GM12872 (cell line): ENCODE measurements at regions not wholly inside any gene's neighbourhood (a gene's known extent, or its start where the extent isn't known, plus 50 kb on each side); places are given as distances from the start of the nearest gene placed in this dataset.

Source experiments
- CTCF ChIP-seq: IDR thresholded peaks from 3 replicates; pipeline ENCODE4 v1.5.1; 2011; ENCODE audit warnings: low read depth, mild to moderate bottlenecking, low read length, moderate library complexity; ENCODE audit not compliant: insufficient read depth

GRCh38 chr7:155869784-155870076 is 57.5 kb upstream of the SHH start:
- no peak for TF ChIP-seq CTCF

- TF ChIP-seq CTCF, result no peak
Observed at GRCh38 chr7:155868955-155869783, 56.9 kb upstream of the SHH start.

GRCh38 chr7:155867734-155868400 is 55.6 kb upstream of the SHH start:
- no peak for TF ChIP-seq CTCF

GRCh38 chr7:155867280-155867679 is 55.0 kb upstream of the SHH start:
- no peak for TF ChIP-seq CTCF

- TF ChIP-seq CTCF, result no peak
Observed at GRCh38 chr7:155865830-155866525, 53.7 kb upstream of the SHH start.

- TF ChIP-seq CTCF, result no peak
Observed at GRCh38 chr7:155864991-155865690, 52.9 kb upstream of the SHH start.
